GM12875 (cell line): ENCODE measurements at regions not wholly inside any gene's neighbourhood (a gene's known extent, or its start where the extent isn't known, plus 50 kb on each side); places are given as distances from the start of the nearest gene placed in this dataset.

Source experiments
- H3K4me3 ChIP-seq: one replicate; pipeline ENCODE4 v1.5.1; 2011; ENCODE audit warnings: low read depth, low read length, control low read depth
- CTCF ChIP-seq: IDR thresholded peaks from 2 replicates; pipeline ENCODE4 v1.5.1; 2011; ENCODE audit warnings: low read depth, mild to moderate bottlenecking, control low read depth, inconsistent platforms, low read length, moderate library complexity, borderline replicate concordance; ENCODE audit not compliant: insufficient read depth

GRCh38 chr2:22209545-22209944 is 1085.8 kb downstream of the TDRD15 start:
- no peak overlapping the region for H3K4me3 ChIP-seq
- TF ChIP-seq CTCF: no peak

DNA sequence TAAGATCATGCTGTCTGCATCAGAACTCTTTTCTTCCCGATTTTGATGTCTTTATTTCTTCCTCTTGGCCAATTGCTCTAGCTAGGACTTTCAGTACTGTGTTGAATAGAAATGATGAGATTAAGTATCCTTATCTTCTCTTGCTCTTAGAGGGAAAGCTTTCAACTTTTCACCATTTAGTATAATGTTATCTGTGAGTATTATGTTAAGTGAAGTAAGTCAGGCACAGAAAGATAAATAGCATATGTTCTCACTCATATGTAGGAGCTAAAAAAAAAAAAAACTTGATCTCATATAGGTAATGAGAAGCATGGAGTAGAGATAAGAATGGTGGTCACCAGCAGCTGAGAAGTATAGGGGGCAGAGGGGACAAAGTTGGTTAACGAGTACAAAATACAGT is 1089.5 kb downstream of the TDRD15 start:
- no peak for TF ChIP-seq CTCF
- no peak overlapping the region for H3K4me3 ChIP-seq

GRCh38 chr2:22215517-22215916 is 1091.7 kb downstream of the TDRD15 start:
- H3K4me3 ChIP-seq: no peak overlapping the region
- no peak for TF ChIP-seq CTCF

- TF ChIP-seq CTCF: no peak
- H3K4me3 ChIP-seq: no peak overlapping the region
Measured at GRCh38 chr2:22217881-22218280, 1094.1 kb downstream of the TDRD15 start.

- no peak for TF ChIP-seq CTCF
Measured at GRCh38 chr2:22221006-22221405, 1097.2 kb downstream of the TDRD15 start.

DNA sequence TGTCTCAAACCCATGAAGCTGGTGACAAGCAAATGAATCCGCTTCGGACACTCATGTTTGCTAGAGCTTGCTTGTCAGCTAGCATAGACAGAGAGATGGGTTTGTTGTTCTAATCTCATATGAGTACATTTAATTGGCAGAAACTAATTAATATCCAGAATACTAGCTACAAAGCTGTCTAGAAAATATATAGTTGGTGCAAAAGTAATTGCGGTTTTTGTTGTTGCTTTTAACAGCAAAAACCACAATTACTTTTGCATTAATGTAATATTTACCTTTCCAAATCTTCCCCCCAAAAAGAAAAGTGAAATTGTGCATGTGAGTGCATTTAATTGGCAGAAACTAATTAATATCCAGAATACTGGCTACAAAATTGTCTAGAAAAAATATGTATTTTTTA is 1115.2 kb downstream of the TDRD15 start:
- no peak overlapping the region for H3K4me3 ChIP-seq
- no peak for TF ChIP-seq CTCF

More at GRCh38 chr2:22221006-22221405, 1097.2 kb downstream of the TDRD15 start:
- H3K4me3 ChIP-seq: no peak overlapping the region

- no peak for TF ChIP-seq CTCF
- H3K4me3 ChIP-seq: no peak overlapping the region
Measured at GRCh38 chr2:22247466-22247865, 1123.7 kb downstream of the TDRD15 start.
